GM12864 (cell line): ENCODE measurements at regions not wholly inside any gene's neighbourhood (a gene's known extent, or its start where the extent isn't known, plus 50 kb on each side); places are given as distances from the start of the nearest gene placed in this dataset.

ENCODE experiments used
- DNase-seq: peaks from one replicate; pipeline ENCODE4 v3.0.0-alpha.2; 2011; ENCODE audit warnings: low read depth
- H3K4me3 ChIP-seq: 2 replicates; pipeline ENCODE4 v1.5.1; 2011; ENCODE audit warnings: mild to moderate bottlenecking, low read depth, low read length, control low read depth
- CTCF ChIP-seq: IDR thresholded peaks from 2 replicates; pipeline ENCODE4 v1.5.1; 2011; ENCODE audit warnings: low read depth, mild to moderate bottlenecking, moderate library complexity, low read length, control low read depth, inconsistent platforms; ENCODE audit errors: missing control alignments

- TF ChIP-seq CTCF: no peak
- H3K4me3 ChIP-seq: no peak overlapping the region
- no peak for DNase-seq
Observed at GRCh38 chr18:39506581-39507330, 1941.2 kb upstream of the CELF4 start.

GRCh38 chr18:39500306-39500705 lies 1934.7 kb upstream of the CELF4 start:
- no peak for TF ChIP-seq CTCF
- H3K4me3 ChIP-seq: no peak overlapping the region
- DNase-seq: no peak

GRCh38 chr18:39497821-39498220 lies 1932.2 kb upstream of the CELF4 start:
- no peak for TF ChIP-seq CTCF
- no peak overlapping the region for H3K4me3 ChIP-seq
- DNase-seq: no peak

GRCh38 chr18:39496986-39497385 lies 1931.4 kb upstream of the CELF4 start:
- no peak for DNase-seq
- no peak overlapping the region for H3K4me3 ChIP-seq
- no peak for TF ChIP-seq CTCF

GRCh38 chr18:39494211-39494896 lies 1928.8 kb upstream of the CELF4 start:
- DNase-seq: no peak
- H3K4me3 ChIP-seq: no peak overlapping the region
- no peak for TF ChIP-seq CTCF

- no peak overlapping the region for H3K4me3 ChIP-seq
- TF ChIP-seq CTCF: no peak
- DNase-seq: no peak
Observed at GRCh38 chr18:39491408-39491807, 1925.8 kb upstream of the CELF4 start.
